Anterior cingulate cortex (tissue), 58 donors: ENCODE measurements at regions not wholly inside any gene's neighbourhood (a gene's known extent, or its start where the extent isn't known, plus 50 kb on each side); places are given as distances from the start of the nearest gene placed in this dataset.
A peak's percentile ranks its signal among the peaks of the same experiment; 100 is the strongest.

Experiments used
- DNase-seq, 58 donors: peaks; one replicate each; lab custom pipeline; 2025; lab: John Stamatoyannopoulos, UW

GRCh38 chr15:57821826-57822225 is 115.3 kb downstream of the POLR2M start:
- DNase-seq = peak in 16 of 58 donors; percentile 1 to 64 (median 16)

DNA sequence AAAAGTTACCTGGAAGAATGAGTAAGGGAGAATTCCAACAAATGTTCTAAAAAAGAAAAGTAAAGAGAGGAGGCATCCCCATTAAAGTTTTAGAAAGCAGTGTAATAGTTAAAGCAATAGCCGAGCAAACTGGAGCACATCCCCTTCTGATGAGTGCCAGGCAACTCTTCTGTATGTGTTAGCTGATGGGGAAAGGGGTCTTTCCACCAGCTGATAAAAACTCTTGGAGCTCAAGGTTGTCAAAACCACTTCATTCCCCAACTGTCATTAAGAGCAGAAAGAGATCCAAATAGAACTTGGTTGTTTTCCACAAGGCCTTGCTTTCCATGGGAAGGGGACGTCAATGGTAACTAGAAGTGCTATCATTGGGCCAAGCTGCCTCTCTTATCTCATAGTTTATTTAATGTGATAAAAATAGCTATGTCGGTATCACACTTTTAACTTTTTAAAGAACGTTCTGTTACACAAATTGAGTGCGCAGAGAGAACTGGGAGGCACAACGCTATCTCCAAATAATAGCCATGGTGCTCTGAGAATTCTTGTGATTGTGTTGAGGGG is 116.9 kb downstream of the POLR2M start:
- no peak for DNase-seq

- DNase-seq = no peak
These were observed 117.7 kb downstream of the POLR2M start for GRCh38 chr15:57824186-57824585.

GRCh38 chr15:57827021-57827420 is 120.5 kb downstream of the POLR2M start:
- no peak for DNase-seq

DNA sequence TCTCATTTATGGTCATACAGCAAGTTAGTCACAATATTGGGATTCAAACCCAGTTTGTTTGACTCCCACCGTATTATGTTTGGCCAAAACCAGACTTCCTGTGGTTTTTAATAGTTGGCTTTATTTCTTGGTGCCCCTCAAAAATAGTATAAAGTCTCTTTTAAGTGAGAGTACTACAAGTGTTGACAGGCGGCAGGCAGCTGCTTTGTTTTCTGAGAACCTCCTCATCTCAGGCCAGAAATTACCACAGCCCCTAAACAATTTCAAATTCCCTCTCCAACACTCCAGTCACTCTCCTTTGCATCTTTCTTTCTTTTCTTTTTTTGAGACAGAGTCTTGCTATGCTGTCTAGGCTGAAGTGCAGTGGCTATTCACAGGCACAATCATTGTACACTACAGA is 121.5 kb downstream of the POLR2M start:
- DNase-seq = no peak

- DNase-seq = no peak
These were observed 125.7 kb downstream of the POLR2M start for GRCh38 chr15:57832183-57832582.

GRCh38 chr15:57835119-57835518 is 128.6 kb downstream of the POLR2M start:
- DNase-seq = no peak

GRCh38 chr15:57849317-57849716 is 142.8 kb downstream of the POLR2M start:
- no peak for DNase-seq

GRCh38 chr15:57854531-57854930 is 148.0 kb downstream of the POLR2M start:
- no peak for DNase-seq

GRCh38 chr15:57857871-57858270 is 151.4 kb downstream of the POLR2M start:
- no peak for DNase-seq

DNA sequence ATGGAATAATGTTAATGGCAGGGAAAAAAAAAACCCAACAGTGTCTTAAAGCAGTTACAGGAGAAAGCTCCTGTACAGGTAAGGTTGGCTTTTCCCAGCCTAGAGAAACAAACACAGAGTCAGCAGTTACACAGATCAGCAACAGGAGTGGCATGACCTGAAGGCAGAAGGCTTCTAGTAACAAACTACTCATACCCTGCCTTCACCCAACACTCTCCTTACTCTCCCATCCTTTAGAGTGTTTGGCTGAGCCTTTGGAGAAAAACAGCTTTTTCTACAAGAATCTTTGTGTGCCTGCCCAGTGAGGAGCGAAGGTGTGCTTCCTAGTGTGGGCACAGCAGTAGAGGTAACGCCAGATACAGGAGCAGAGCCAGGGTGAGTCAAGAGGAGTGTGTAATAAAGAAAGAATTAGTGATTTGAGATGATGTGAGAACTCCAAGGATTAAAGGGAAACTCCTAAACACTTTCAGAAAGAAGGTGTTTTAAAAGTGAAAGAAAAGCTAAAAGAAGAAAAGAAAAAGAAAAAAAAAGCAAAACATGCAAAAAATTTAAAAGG is 152.7 kb downstream of the POLR2M start:
- DNase-seq = no peak

DNA sequence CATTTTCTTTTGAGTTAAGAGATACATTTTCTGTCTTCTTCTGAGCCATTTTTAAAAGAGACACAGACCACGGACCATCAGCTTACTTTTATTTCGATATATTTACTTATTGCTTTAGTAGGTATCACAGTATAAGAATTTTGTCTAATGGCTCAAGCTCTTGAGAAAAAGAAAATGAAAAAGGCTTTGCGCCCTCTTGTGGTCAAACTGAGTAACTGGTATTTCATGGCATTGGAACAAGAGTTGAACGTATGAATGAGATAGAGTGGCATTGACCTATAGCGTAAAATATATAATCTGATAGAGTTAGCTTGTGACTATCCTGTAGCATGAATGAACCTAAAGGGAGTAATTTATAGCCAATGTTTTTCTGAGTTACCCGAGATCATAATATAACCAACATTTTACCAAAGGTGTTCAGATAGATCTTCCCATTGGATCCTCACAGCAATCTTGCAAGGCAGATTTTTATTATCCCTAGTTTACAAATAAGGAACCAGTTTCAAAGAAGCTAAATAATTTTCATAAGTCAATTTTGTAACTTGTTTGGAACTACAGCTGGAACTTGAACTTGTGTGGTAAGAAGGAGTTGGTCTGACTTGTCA is 154.6 kb downstream of the POLR2M start:
- DNase-seq = peak in 9 of 58 donors; percentile 1 to 46 (median 4)

GRCh38 chr15:57861815-57862586 is 155.5 kb downstream of the POLR2M start:
- DNase-seq = no peak

GRCh38 chr15:57862761-57863160 is 156.2 kb downstream of the POLR2M start:
- no peak for DNase-seq

- DNase-seq = no peak
These were observed 158.8 kb downstream of the POLR2M start for GRCh38 chr15:57865294-57865693.

GRCh38 chr15:57866149-57866736 is 159.7 kb downstream of the POLR2M start:
- peak in 2 of 58 donors; percentile 1 to 10 for DNase-seq

DNA sequence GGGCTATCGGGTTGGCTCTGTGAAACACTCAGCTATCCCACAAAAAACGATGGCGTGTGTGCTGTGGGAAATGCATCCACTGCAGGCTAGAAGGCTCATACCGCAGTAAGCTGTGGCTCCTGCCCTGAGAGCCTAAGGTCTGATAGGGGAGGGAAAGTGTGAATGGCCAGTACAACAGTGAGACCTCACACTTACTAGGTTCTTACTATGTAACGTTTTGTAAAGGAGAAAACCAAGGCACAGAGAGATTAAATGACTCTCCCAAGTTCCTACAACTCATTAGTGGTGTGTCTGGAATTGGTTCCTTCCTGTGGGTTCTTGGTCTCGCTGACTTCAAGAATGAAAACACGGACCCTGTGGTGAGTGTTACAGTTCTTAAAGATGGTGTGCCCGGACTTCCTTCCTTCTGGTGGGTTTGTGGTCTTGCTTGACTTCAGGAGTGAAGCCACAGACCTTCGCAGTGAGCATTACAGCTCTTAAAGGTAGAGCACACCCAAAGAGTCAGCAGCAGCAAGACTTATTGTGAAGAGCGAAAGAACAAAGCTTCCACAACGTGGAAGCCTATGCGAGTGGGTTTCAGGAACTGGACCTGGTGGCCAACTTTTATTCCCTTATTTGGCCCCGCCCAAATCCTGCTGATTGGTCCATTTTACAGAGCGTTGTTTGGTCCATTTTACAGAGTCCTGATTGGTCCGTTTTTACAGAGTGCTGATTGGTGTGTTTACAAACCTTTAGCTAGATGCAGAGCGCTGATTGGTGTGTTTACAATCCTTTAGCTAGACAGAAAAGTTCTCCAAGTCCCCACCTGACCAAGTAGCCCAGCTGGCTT is 161.7 kb downstream of the POLR2M start:
- no peak for DNase-seq

- no peak for DNase-seq
These were observed 164.2 kb downstream of the POLR2M start for GRCh38 chr15:57870667-57871066.

DNA sequence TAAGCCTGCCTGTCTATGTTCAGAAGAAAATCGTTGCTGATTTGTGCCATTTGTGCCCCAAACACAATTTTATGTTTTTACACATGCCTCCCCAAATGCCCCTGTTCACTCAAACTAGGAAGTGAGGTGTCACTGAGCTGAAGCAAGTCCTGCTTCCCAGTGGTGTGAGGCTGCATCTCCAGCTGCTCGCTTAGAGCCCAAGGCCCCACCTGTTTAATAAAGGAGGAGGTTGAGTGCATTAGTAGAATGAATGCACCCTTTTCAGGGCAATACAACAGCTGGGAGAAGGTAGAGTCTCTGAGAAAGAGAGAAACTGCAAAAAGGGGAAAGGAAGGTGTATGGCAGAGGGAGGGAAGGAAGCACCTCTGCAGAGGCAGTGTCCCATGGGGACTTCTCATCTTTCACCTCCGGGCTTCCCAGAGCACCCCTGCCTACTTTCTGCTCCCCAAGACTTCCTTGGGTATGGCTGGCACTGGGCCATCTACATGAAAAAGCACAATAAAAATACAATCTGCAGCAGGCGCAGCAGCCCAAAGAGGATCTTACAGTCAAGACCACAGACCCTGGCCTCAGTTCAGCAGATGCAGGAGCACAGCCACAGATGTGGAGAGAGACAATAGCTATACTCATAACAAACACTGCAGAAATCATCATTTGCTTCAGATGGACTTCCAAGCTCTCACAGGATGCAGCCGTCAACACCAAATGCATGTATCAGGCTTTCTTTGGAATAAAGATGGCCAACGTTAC is 165.9 kb downstream of the POLR2M start:
- DNase-seq = no peak
